Neural progenitor cell (in vitro differentiated cells): ENCODE measurements at regions not wholly inside any gene's neighbourhood (a gene's known extent, or its start where the extent isn't known, plus 50 kb on each side); places are given as distances from the start of the nearest gene placed in this dataset.

Experiments
- DNase-seq: peaks from one replicate; pipeline ENCODE4 v3.0.0-alpha.2; 2016; ENCODE audit warnings: low spot score
- H2AFZ ChIP-seq: fragments of 200-600 bp; sonication (generic); replicated peaks from 2 replicates; pipeline ENCODE4 v1.6.1; 2016; ENCODE audit warnings: antibody characterized with exemption
- H3F3A ChIP-seq: fragments of 200-600 bp; sonication (generic); 2 replicates; pipeline ENCODE4 v1.6.1; 2016; ENCODE audit warnings: antibody characterized with exemption, low read depth
- H3K27ac ChIP-seq: fragments of 200-600 bp; sonication (generic); 2 replicates; pipeline ENCODE4 v1.5.1; 2016; ENCODE audit warnings: mild to moderate bottlenecking
- H3K27me3 ChIP-seq: fragments of 200-600 bp; sonication (generic); 2 replicates; pipeline ENCODE4 v1.6.1; 2016; ENCODE audit warnings: mild to moderate bottlenecking, moderate library complexity
- H3K36me3 ChIP-seq: fragments of 200-600 bp; sonication (generic); 2 replicates; pipeline ENCODE4 v1.5.1; 2016
- H3K4me1 ChIP-seq: fragments of 200-600 bp; sonication (generic); 2 replicates; pipeline ENCODE4 v1.6.1; 2016; ENCODE audit warnings: mixed run types
- H3K4me2 ChIP-seq: fragments of 200-600 bp; sonication (generic); 2 replicates; pipeline ENCODE4 v1.6.1; 2016
- H3K4me3 ChIP-seq: fragments of 200-600 bp; sonication (generic); 2 replicates; pipeline ENCODE4 v1.5.1; 2016
- H3K79me2 ChIP-seq: fragments of 200-600 bp; sonication (generic); 2 replicates; pipeline ENCODE4 v1.6.1; 2016; ENCODE audit warnings: low read depth
- H3K9ac ChIP-seq: fragments of 200-600 bp; sonication (generic); 2 replicates; pipeline ENCODE4 v1.6.1; 2016
- H3K9me3 ChIP-seq: fragments of 200-600 bp; sonication (generic); 2 replicates; pipeline ENCODE4 v1.5.1; 2016; ENCODE audit warnings: low read depth
- H4K20me1 ChIP-seq: fragments of 200-600 bp; sonication (generic); 2 replicates; pipeline ENCODE4 v1.6.1; 2016; ENCODE audit warnings: low read depth
- H3K27ac Mint-ChIP-seq: 3 replicates; pipeline ENCODE4 v1.8.0; 2021; ENCODE audit warnings: mixed read lengths
- H3K27me3 Mint-ChIP-seq: 2 replicates; pipeline ENCODE4 v1.8.0; 2022; ENCODE audit warnings: low read depth, mild to moderate bottlenecking, inconsistent platforms, moderate library complexity, mixed read lengths; ENCODE audit not compliant: insufficient read depth
- H3K36me3 Mint-ChIP-seq: 3 replicates; pipeline ENCODE4 v1.8.0; 2021; ENCODE audit warnings: mixed read lengths
- H3K4me1 Mint-ChIP-seq: 3 replicates; pipeline ENCODE4 v1.8.0; 2021; ENCODE audit warnings: mixed read lengths
- H3K4me3 Mint-ChIP-seq: 3 replicates; pipeline ENCODE4 v1.8.0; 2021; ENCODE audit warnings: mild to moderate bottlenecking, moderate library complexity, mixed read lengths
- H3K9me3 Mint-ChIP-seq: 3 replicates; pipeline ENCODE4 v1.8.0; 2020; ENCODE audit warnings: mixed read lengths
- EZH2 ChIP-seq: fragments of 200-600 bp; sonication (generic); IDR thresholded peaks from 2 replicates; pipeline ENCODE4 v1.6.1; 2017; ENCODE audit warnings: antibody characterized with exemption, mild to moderate bottlenecking, moderate library complexity
- EZH2phosphoT487 ChIP-seq: fragments of 200-600 bp; sonication (generic); IDR thresholded peaks from 2 replicates; pipeline ENCODE4 v1.6.1; 2017; ENCODE audit warnings: antibody characterized with exemption
- TF ChIP-seq, protein P1 (sequence below): fragments of 200-600 bp; sonication (generic); IDR thresholded peaks from 2 replicates; pipeline ENCODE4 v1.5.1; 2017; ENCODE audit warnings: antibody characterized with exemption, mild to moderate bottlenecking

DNA sequence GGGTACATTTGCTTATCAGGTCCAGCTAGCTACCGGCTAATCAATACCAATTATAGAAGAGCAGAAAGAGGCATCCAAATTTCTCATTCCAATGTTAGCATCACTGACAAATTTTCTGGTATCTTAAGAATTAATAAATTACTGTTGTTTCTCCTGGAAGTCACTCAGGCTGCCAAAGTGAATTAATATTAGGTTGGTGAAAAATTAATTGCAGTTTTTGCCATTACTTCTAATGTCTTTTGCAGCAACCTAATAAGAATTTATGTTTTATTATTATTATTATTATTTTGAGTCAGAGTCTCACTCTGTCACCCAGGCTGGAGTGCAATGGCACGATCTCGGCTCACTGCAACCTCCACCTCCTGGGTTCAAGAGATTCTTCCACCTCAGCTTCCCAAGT, 979.9 kb downstream of the TYW1 start:
- Histone ChIP-seq H3K9me3 (no peaks in the 10 kb centered on the region), H3K4me1 (no peaks in the 10 kb centered on the region), H3K79me2 (no peaks in the 10 kb centered on the region), H3K4me3 (no peak overlapping the region), H3F3A (no peaks in the 10 kb centered on the region), H3K27ac (no peak overlapping the region), H4K20me1 (no peaks in the 10 kb centered on the region), H2AFZ (no peak overlapping the region), H3K9ac (no peak overlapping the region), H3K27me3 (no peaks in the 10 kb centered on the region), H3K4me2 (no peak overlapping the region), H3K36me3 (no peaks in the 10 kb centered on the region)
- no peaks in the 10 kb centered on the region for H3K27me3 Mint-ChIP-seq
- H3K4me1 Mint-ChIP-seq, result no peaks in the 10 kb centered on the region
- TF ChIP-seq EZH2phosphoT487 (no peak), EZH2 (no peak)
- TF ChIP-seq, protein P1, sequence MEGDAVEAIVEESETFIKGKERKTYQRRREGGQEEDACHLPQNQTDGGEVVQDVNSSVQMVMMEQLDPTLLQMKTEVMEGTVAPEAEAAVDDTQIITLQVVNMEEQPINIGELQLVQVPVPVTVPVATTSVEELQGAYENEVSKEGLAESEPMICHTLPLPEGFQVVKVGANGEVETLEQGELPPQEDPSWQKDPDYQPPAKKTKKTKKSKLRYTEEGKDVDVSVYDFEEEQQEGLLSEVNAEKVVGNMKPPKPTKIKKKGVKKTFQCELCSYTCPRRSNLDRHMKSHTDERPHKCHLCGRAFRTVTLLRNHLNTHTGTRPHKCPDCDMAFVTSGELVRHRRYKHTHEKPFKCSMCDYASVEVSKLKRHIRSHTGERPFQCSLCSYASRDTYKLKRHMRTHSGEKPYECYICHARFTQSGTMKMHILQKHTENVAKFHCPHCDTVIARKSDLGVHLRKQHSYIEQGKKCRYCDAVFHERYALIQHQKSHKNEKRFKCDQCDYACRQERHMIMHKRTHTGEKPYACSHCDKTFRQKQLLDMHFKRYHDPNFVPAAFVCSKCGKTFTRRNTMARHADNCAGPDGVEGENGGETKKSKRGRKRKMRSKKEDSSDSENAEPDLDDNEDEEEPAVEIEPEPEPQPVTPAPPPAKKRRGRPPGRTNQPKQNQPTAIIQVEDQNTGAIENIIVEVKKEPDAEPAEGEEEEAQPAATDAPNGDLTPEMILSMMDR, result no peak
- H3K9me3 Mint-ChIP-seq, result no peaks in the 10 kb centered on the region
- no peak for DNase-seq
- H3K4me3 Mint-ChIP-seq, result no peak overlapping the region
- H3K36me3 Mint-ChIP-seq, result no peaks in the 10 kb centered on the region
- H3K27ac Mint-ChIP-seq, result no peak overlapping the region

DNA sequence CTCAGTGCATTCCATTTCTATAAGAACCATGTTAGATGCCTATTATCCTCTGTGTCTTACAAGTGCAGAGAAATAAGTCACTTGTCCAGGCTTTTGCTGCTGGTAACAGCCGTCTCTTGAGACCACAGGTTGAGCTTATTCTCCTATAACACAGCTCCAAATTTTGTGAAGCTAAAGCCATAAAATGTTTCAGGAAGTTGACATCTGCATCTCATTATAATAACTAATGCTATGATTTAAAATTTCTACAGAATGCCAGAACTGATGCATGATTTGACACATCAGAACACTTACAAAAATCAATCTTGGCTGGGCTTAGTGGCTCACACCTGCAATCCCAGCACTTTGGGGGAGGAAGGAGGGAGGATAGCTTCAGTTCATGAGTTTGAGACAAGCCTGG, 986.9 kb downstream of the TYW1 start:
- Histone ChIP-seq H3K9me3 (no peaks in the 10 kb centered on the region), H3K27ac (no peak overlapping the region), H3K4me2 (no peak overlapping the region), H3K27me3 (no peaks in the 10 kb centered on the region), H4K20me1 (no peaks in the 10 kb centered on the region), H2AFZ (no peak overlapping the region), H3K79me2 (no peaks in the 10 kb centered on the region), H3K36me3 (no peaks in the 10 kb centered on the region), H3K9ac (no peak overlapping the region), H3F3A (no peaks in the 10 kb centered on the region), H3K4me1 (no peaks in the 10 kb centered on the region), H3K4me3 (no peak overlapping the region)
- no peaks in the 10 kb centered on the region for H3K4me1 Mint-ChIP-seq
- TF ChIP-seq, protein P1, result no peak
- TF ChIP-seq EZH2phosphoT487 (no peak), EZH2 (no peak)
- no peaks in the 10 kb centered on the region for H3K36me3 Mint-ChIP-seq
- H3K27ac Mint-ChIP-seq, result no peak overlapping the region
- H3K9me3 Mint-ChIP-seq, result no peaks in the 10 kb centered on the region
- DNase-seq, result no peak
- peaks cover 8% of the 10 kb centered on the region for H3K27me3 Mint-ChIP-seq
- no peak overlapping the region for H3K4me3 Mint-ChIP-seq

DNA sequence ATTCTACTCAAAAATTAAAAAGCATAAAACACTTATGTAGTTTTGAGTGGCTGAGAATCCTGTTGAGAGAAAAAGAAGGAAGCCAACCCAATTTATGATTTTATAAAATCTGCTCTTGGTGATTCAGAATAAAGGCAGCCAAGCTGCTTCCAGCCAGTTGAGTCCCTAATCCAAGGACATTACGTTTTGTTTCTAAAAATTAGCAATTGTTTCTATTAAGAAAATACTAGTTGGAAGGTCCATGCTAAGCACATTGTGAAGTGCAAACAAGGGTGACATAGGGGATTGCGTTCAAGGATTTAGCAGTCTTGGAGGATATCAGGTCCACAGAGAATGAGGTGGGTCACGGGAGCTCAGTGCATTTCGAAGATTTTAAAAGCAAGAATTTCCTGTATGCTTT, 987.7 kb downstream of the TYW1 start:
- Histone ChIP-seq H3K4me3 (no peak overlapping the region), H3K27me3 (no peaks in the 10 kb centered on the region), H3K9ac (no peak overlapping the region), H3K36me3 (no peaks in the 10 kb centered on the region), H4K20me1 (no peaks in the 10 kb centered on the region), H3K9me3 (no peaks in the 10 kb centered on the region), H3K4me2 (no peak overlapping the region), H3K27ac (no peak overlapping the region), H3F3A (no peaks in the 10 kb centered on the region), H2AFZ (no peak overlapping the region), H3K4me1 (no peaks in the 10 kb centered on the region), H3K79me2 (no peaks in the 10 kb centered on the region)
- H3K36me3 Mint-ChIP-seq, result no peaks in the 10 kb centered on the region
- no peaks in the 10 kb centered on the region for H3K4me1 Mint-ChIP-seq
- H3K27ac Mint-ChIP-seq, result no peak overlapping the region
- no peak for DNase-seq
- TF ChIP-seq, protein P1, result no peak
- no peaks in the 10 kb centered on the region for H3K9me3 Mint-ChIP-seq
- no peak overlapping the region for H3K4me3 Mint-ChIP-seq
- peaks cover 8% of the 10 kb centered on the region for H3K27me3 Mint-ChIP-seq

DNA sequence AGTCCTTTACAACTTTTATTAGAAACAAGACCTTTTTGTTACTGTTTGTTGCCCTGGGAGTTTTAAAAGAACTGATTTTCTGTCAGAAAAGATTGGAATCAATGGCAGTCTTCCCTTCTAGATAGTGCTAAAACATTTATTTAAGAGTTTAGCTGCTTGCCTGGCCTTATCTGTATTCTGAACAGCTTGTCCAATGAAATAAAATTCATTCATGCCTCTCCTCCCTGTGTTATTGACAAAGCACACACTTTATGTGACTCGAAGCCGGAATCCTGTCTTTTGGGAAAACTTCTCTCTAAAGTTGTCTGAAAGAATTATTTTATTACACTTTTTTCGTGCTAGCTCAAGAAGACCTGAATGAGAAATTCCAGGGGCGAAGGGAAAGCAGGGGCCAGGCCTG, 992.5 kb downstream of the TYW1 start:
- Histone ChIP-seq H3K27ac (no peak overlapping the region), H3K4me1 (no peaks in the 10 kb centered on the region), H2AFZ (no peak overlapping the region), H4K20me1 (no peaks in the 10 kb centered on the region), H3K4me3 (no peak overlapping the region), H3K9me3 (no peaks in the 10 kb centered on the region), H3K79me2 (no peaks in the 10 kb centered on the region), H3K4me2 (no peak overlapping the region), H3K9ac (no peak overlapping the region), H3K27me3 (no peaks in the 10 kb centered on the region), H3F3A (no peaks in the 10 kb centered on the region), H3K36me3 (no peaks in the 10 kb centered on the region)
- TF ChIP-seq, protein P1, result no peak
- TF ChIP-seq EZH2phosphoT487 (no peak), EZH2 (no peak)
- no peaks in the 10 kb centered on the region for H3K36me3 Mint-ChIP-seq
- no peak overlapping the region for H3K27ac Mint-ChIP-seq
- H3K4me1 Mint-ChIP-seq, result no peaks in the 10 kb centered on the region
- H3K9me3 Mint-ChIP-seq, result no peaks in the 10 kb centered on the region
- H3K4me3 Mint-ChIP-seq, result no peak overlapping the region
- H3K27me3 Mint-ChIP-seq, result peaks cover 16% of the 10 kb centered on the region
- no peak for DNase-seq
